IMR-90 (cell line): ENCODE measurements at regions not wholly inside any gene's neighbourhood (a gene's known extent, or its start where the extent isn't known, plus 50 kb on each side); places are given as distances from the start of the nearest gene placed in this dataset.
A peak's percentile ranks its signal among the peaks of the same experiment; 100 is the strongest.
"Not testable (repeated sequence)": the region's sequence is repeated elsewhere in the genome, so short reads cannot be mapped to it uniquely, and the experiment has no call there.

Source experiments
- ATAC-seq: fragments of 200-7000 bp; cut with Tn5 transposase; 2 replicates; pipeline ENCODE4 v1.9.1; 2020; ENCODE audit warnings: low read depth, mild to moderate bottlenecking, moderate library complexity
- BruUV-seq: library from RNA; stranded (reverse); fragments of 400-500 nt; replicated peaks from 2 replicates; lab custom pipeline; 2021; lab: Mats Ljungman, UMichigan
- CTCF ChIA-PET: fragments of 300-600 bp; formaldehyde crosslinking; extraction: SDS; loops from one replicate; lab custom pipeline; 2021; ENCODE audit warnings: antibody characterized with exemption; lab: Yijun Ruan, JAX
- POLR2A ChIA-PET: fragments of 300-600 bp; sonication (Branson Sonifier 250); formaldehyde crosslinking; loops from one replicate; lab custom pipeline; 2022; ENCODE audit warnings: antibody characterized with exemption; ENCODE audit not compliant: unreplicated experiment; lab: Charles Lee
- DNase-seq: peaks from one replicate; pipeline ENCODE4 v3.0.0; 2013
- H2AFZ ChIP-seq: replicated peaks from 2 replicates; pipeline ENCODE3; 2013; ENCODE audit warnings: low read length, mild to moderate bottlenecking; ENCODE audit not compliant: poor library complexity
- H2AK5ac ChIP-seq: 2 replicates; pipeline ENCODE4 v1.6.1; 2013; ENCODE audit warnings: low read depth, low read length, inconsistent platforms
- H2AK9ac ChIP-seq: replicated peaks from 2 replicates; pipeline ENCODE3; 2013; ENCODE audit warnings: mild to moderate bottlenecking, low read depth, low read length, moderate library complexity; ENCODE audit not compliant: poor library complexity
- H2BK120ac ChIP-seq: 2 replicates; pipeline ENCODE4 v1.6.1; 2013; ENCODE audit warnings: low read depth, low read length, inconsistent platforms
- H2BK15ac ChIP-seq: 3 replicates; pipeline ENCODE4 v1.6.1; 2013; ENCODE audit warnings: low read depth, low read length, inconsistent platforms
- H2BK20ac ChIP-seq: 2 replicates; pipeline ENCODE4 v1.6.1; 2013; ENCODE audit warnings: low read depth, mild to moderate bottlenecking, inconsistent platforms, low read length, moderate library complexity
- H2BK5ac ChIP-seq: 2 replicates; pipeline ENCODE4 v1.6.1; 2013; ENCODE audit warnings: mild to moderate bottlenecking, low read depth, low read length, inconsistent platforms; ENCODE audit not compliant: poor library complexity, severe bottlenecking
- H3K14ac ChIP-seq: replicated peaks from 2 replicates; pipeline ENCODE4 v1.6.1; 2013; ENCODE audit warnings: low read depth, low read length, inconsistent platforms
- H3K18ac ChIP-seq: 2 replicates; pipeline ENCODE4 v1.6.1; 2013; ENCODE audit warnings: low read depth, low read length, control low read depth
- H3K23ac ChIP-seq: 2 replicates; pipeline ENCODE4 v1.6.1; 2013; ENCODE audit warnings: low read depth, low read length, inconsistent platforms
- H3K27ac ChIP-seq: 2 replicates; pipeline ENCODE4 v1.5.1; 2013; ENCODE audit warnings: mild to moderate bottlenecking, control low read depth, low read length; ENCODE audit not compliant: insufficient read depth
- H3K27me3 ChIP-seq: 2 replicates; pipeline ENCODE4 v1.6.1; 2013; ENCODE audit warnings: low read length; ENCODE audit not compliant: control insufficient read depth, insufficient read depth
- H3K36me3 ChIP-seq: 2 replicates; pipeline ENCODE4 v1.6.1; 2013; ENCODE audit warnings: low read length, mixed read lengths; ENCODE audit not compliant: control insufficient read depth, insufficient read depth
- H3K4ac ChIP-seq: 2 replicates; pipeline ENCODE4 v1.6.1; 2013; ENCODE audit warnings: low read depth, low read length, inconsistent platforms
- H3K4me1 ChIP-seq: 2 replicates; pipeline ENCODE4 v1.6.1; 2013; ENCODE audit warnings: low read length, mixed read lengths; ENCODE audit not compliant: control insufficient read depth, insufficient read depth
- H3K4me2 ChIP-seq: 2 replicates; pipeline ENCODE4 v1.6.1; 2013; ENCODE audit warnings: low read depth, mild to moderate bottlenecking, control low read depth, low read length, moderate library complexity
- H3K4me3 ChIP-seq: 2 replicates; pipeline ENCODE4 v1.5.1; 2013; ENCODE audit warnings: low read depth, mild to moderate bottlenecking, control low read depth, low read length, moderate library complexity; ENCODE audit not compliant: insufficient read depth
- H3K56ac ChIP-seq: 2 replicates; pipeline ENCODE4 v1.6.1; 2013; ENCODE audit warnings: low read length, inconsistent platforms; ENCODE audit not compliant: insufficient read depth; ENCODE audit errors: extremely low read depth
- H3K79me1 ChIP-seq, 2 experiments: 2 replicates each; pipeline ENCODE4 v1.6.1; 2013; ENCODE audit warnings: low read length in 2 of 2, inconsistent platforms in 1 of 2, low read depth in 1 of 2
- H3K9ac ChIP-seq: 2 replicates; pipeline ENCODE4 v1.6.1; 2013; ENCODE audit warnings: low read depth, low read length, control low read depth
- H3K9me1 ChIP-seq: 2 replicates; pipeline ENCODE4 v1.6.1; 2013; ENCODE audit warnings: low read length, inconsistent platforms; ENCODE audit not compliant: insufficient read depth
- H3K9me3 ChIP-seq: 2 replicates; pipeline ENCODE4 v1.6.1; 2013; ENCODE audit warnings: low read length; ENCODE audit not compliant: control insufficient read depth, insufficient read depth
- H4K20me1 ChIP-seq: 2 replicates; pipeline ENCODE4 v1.6.1; 2013; ENCODE audit warnings: low read length, inconsistent platforms; ENCODE audit not compliant: insufficient read depth
- H4K5ac ChIP-seq: 2 replicates; pipeline ENCODE4 v1.6.1; 2013; ENCODE audit warnings: mild to moderate bottlenecking, low read depth, low read length, control low read depth
- H4K8ac ChIP-seq, 2 experiments: 2 replicates each; pipeline ENCODE4 v1.6.1; 2013; ENCODE audit warnings: low read depth in 2 of 2, low read length in 2 of 2, control low read depth in 1 of 2, inconsistent platforms in 1 of 2
- H4K91ac ChIP-seq: 2 replicates; pipeline ENCODE4 v1.6.1; 2013; ENCODE audit warnings: low read depth, low read length, inconsistent platforms; ENCODE audit not compliant: insufficient read depth
- WGBS, 2 experiments: methylation state at CpG; one replicate each; pipeline versions ENCODE4 v1.1.5 to v1.1.7; 2013; ENCODE audit warnings: missing lambda C conversion rate in 2 of 2; ENCODE audit not compliant: insufficient read length in 1 of 2; ENCODE audit errors: extremely low coverage in 2 of 2; 5-methylcytosine and 5-hydroxymethylcytosine counted together
- dilution Hi-C: fragments of 300-500 bp; cut with HindIII; formaldehyde crosslinking; loops from one replicate; pipeline ENCODE4 v1.14.3; 2018; ENCODE audit warnings: low sequenced_read_pairs; ENCODE audit not compliant: unreplicated experiment
- in situ Hi-C: fragments of 300-500 bp; cut with MboI; formaldehyde crosslinking; loops from 3 replicates; pipeline ENCODE4 v1.14.3; 2019; ENCODE audit warnings: low sequenced_read_pairs, inconsistent platforms, mixed read lengths
- intact Hi-C: fragments of 100-400 bp; cut with micrococcal nuclease; formaldehyde crosslinking; loops from 2 replicates; pipeline ENCODE4 v1.10.0; 2022

GRCh38 chr9:42434844-42435714 is 251.6 kb downstream of the SPATA31A6 start:
- H2BK5ac ChIP-seq, ATAC-seq: not testable (repeated sequence)

GRCh38 chr9:42435715-42436342 is 252.4 kb downstream of the SPATA31A6 start:
- H2BK5ac ChIP-seq, H2AK9ac ChIP-seq, H4K8ac ChIP-seq, H4K91ac ChIP-seq, ATAC-seq, H3K9ac ChIP-seq, H3K14ac ChIP-seq, H3K4me3 ChIP-seq, H3K27me3 ChIP-seq, H4K20me1 ChIP-seq, in situ Hi-C loops, POLR2A ChIA-PET, intact Hi-C loops, H3K79me1 ChIP-seq, H3K36me3 ChIP-seq, H3K27ac ChIP-seq, BruUV-seq, H3K9me3 ChIP-seq, H2BK20ac ChIP-seq, dilution Hi-C loops, H3K56ac ChIP-seq, H3K23ac ChIP-seq, H3K4me2 ChIP-seq, CTCF ChIA-PET, H2AFZ ChIP-seq, DNase-seq, H2BK15ac ChIP-seq, H3K9me1 ChIP-seq, H3K4me1 ChIP-seq: not testable (repeated sequence)
- Histone ChIP-seq H2BK120ac (peak overlapping the region; percentile 6; the same call in 1 of the 2 replicates), H3K4ac (peak overlapping the region; percentile 35; the same call in 1 of the 2 replicates), H3K18ac (0 out of 2 replicates have a peak overlapping the region, but pooled peaks have one; percentile 27), H4K5ac (peak overlapping the region; percentile 69; the same call in 1 of the 2 replicates), H2AK5ac (peak overlapping the region; percentile 33; the same call in 1 of the 2 replicates)
- no CpG with 5 or more reads among the region's 4 CpGs for WGBS, 2 experiments

More at GRCh38 chr9:42434844-42435714, 251.6 kb downstream of the SPATA31A6 start:
- BruUV-seq, H3K9me3 ChIP-seq, intact Hi-C loops, H4K5ac ChIP-seq, POLR2A ChIA-PET, H2BK120ac ChIP-seq, H3K9me1 ChIP-seq, H3K23ac ChIP-seq, H3K27me3 ChIP-seq, H2AK9ac ChIP-seq, H3K4me1 ChIP-seq, H2AFZ ChIP-seq, H3K4me2 ChIP-seq, H4K8ac ChIP-seq, H3K9ac ChIP-seq, H3K18ac ChIP-seq, H3K36me3 ChIP-seq, H4K91ac ChIP-seq, H2BK15ac ChIP-seq, H3K4me3 ChIP-seq, H2AK5ac ChIP-seq, H4K20me1 ChIP-seq, dilution Hi-C loops, H3K79me1 ChIP-seq, DNase-seq, CTCF ChIA-PET, in situ Hi-C loops, H3K27ac ChIP-seq, H3K56ac ChIP-seq, H3K14ac ChIP-seq: not testable (repeated sequence)
- Histone ChIP-seq H2BK20ac (0 out of 2 replicates have a peak overlapping the region, but pooled peaks have one; percentile 14), H3K4ac (peak overlapping the region; percentile 35; the same call in 1 of the 2 replicates)
- 100% methylated on average over 2 of the region's 15 CpGs; no CpG with 5 or more reads in 1 of the 2 experiments for WGBS, 2 experiments
